ENCODE measurements at regions not wholly inside any gene's neighbourhood (a gene's known extent, or its start where the extent isn't known, plus 50 kb on each side); places are given as distances from the start of the nearest gene placed in this dataset.

GRCh38 chr3:30970183-30970582 lies 75.7 kb upstream of the GADL1 start:
- Histone ChIP-seq H3K27ac (no peak overlapping the region), H3K4me1 (no peaks in the 10 kb centered on the region), H3K27me3 (no peaks in the 10 kb centered on the region), H3K4me3 (no peak overlapping the region), H3K9me3 (no peaks in the 10 kb centered on the region), H3K36me3 (no peaks in the 10 kb centered on the region)
- 39 to 45% methylated on average over 2 of the region's 2 CpGs for WGBS, 2 donors
- DNase-seq = no peak
- TF ChIP-seq, protein P1, sequence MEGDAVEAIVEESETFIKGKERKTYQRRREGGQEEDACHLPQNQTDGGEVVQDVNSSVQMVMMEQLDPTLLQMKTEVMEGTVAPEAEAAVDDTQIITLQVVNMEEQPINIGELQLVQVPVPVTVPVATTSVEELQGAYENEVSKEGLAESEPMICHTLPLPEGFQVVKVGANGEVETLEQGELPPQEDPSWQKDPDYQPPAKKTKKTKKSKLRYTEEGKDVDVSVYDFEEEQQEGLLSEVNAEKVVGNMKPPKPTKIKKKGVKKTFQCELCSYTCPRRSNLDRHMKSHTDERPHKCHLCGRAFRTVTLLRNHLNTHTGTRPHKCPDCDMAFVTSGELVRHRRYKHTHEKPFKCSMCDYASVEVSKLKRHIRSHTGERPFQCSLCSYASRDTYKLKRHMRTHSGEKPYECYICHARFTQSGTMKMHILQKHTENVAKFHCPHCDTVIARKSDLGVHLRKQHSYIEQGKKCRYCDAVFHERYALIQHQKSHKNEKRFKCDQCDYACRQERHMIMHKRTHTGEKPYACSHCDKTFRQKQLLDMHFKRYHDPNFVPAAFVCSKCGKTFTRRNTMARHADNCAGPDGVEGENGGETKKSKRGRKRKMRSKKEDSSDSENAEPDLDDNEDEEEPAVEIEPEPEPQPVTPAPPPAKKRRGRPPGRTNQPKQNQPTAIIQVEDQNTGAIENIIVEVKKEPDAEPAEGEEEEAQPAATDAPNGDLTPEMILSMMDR (IDR thresholded peaks at IDR 0.05) = peak in 2 of 6 experiments; percentile 10 to 50
- TF ChIP-seq POLR2A (IDR thresholded peaks at IDR 0.05) = no peak
- intact Hi-C loops (cut with DNase I) = no loop called here

DNA sequence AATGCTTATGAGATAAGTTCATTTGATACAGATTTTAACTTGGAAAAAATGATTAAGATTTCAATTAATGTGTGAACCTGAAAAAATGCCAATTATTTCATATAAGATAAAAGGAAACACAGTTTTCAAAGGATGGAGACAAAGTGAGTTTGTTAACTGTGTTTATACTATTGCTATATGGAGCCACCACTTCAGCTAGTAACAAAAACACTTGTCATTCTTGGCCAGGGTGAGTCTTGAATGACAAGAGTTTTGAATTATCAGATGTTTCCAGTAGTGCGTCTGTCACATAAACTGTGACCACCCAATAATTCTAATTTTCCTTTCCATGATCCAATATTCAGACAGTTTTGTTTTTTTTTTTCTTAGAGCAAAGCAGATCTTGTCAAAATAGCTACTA lies 78.0 kb upstream of the GADL1 start:
- Histone ChIP-seq H3K27me3 (no peaks in the 10 kb centered on the region), H3K4me1 (no peaks in the 10 kb centered on the region), H3K36me3 (no peaks in the 10 kb centered on the region), H3K4me3 (no peak overlapping the region), H3K9me3 (no peaks in the 10 kb centered on the region), H3K27ac (no peak overlapping the region)
- 87 to 100% methylated on average over 1 of the region's 1 CpG for WGBS, 2 donors
- TF ChIP-seq POLR2A (IDR thresholded peaks at IDR 0.05) = no peak
- TF ChIP-seq, protein P1 (IDR thresholded peaks at IDR 0.05) = no peak
- DNase-seq = no peak
- intact Hi-C loops (cut with DNase I) = no loop called here

DNA sequence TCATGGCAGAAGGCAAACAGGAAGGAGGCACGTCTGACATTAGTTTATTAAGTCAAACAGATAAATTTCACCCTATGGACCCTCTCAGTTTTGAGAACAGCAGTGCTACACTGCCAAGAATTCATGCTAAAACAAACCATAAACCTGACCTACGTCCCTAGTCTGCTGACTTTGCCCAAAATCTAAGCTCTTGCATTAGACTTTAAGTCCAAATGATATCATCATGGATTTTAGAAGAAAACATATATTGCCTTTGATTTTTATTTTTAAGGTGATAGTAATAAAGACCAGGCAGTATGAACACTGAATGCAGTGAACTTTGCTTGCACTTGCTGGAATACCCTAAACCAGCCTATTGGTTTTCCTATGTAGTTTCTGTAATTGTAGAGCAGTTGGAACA lies 79.6 kb upstream of the GADL1 start:
- Histone ChIP-seq H3K4me3 (no peak overlapping the region), H3K27ac (no peak overlapping the region), H3K27me3 (no peaks in the 10 kb centered on the region), H3K36me3 (no peaks in the 10 kb centered on the region), H3K9me3 (no peaks in the 10 kb centered on the region), H3K4me1 (no peaks in the 10 kb centered on the region)
- 73 to 80% methylated on average over 2 of the region's 2 CpGs for WGBS, 2 donors
- TF ChIP-seq POLR2A (IDR thresholded peaks at IDR 0.05) = no peak
- TF ChIP-seq, protein P1 (IDR thresholded peaks at IDR 0.05) = no peak
- no peak for DNase-seq
- intact Hi-C loops (cut with DNase I) = no loop called here

- intact Hi-C loops (cut with DNase I) = no loop called here
- 76 to 100% methylated on average over 1 of the region's 1 CpG for WGBS, 2 donors
- no peak for DNase-seq
- Histone ChIP-seq H3K36me3 (no peaks in the 10 kb centered on the region), H3K27me3 (no peaks in the 10 kb centered on the region), H3K4me1 (no peaks in the 10 kb centered on the region), H3K9me3 (no peaks in the 10 kb centered on the region), H3K4me3 (no peak overlapping the region), H3K27ac (no peak overlapping the region)
- no peak for TF ChIP-seq POLR2A (IDR thresholded peaks at IDR 0.05)
- TF ChIP-seq, protein P1 (IDR thresholded peaks at IDR 0.05) = no peak
These were observed 83.1 kb upstream of the GADL1 start for GRCh38 chr3:30977592-30977991.

GRCh38 chr3:30980993-30981392 lies 86.5 kb upstream of the GADL1 start:
- no peaks in the 10 kb centered on the region for H3K36me3 ChIP-seq
- no peak overlapping the region for H3K4me3 ChIP-seq
- no peaks in the 10 kb centered on the region for H3K9me3 ChIP-seq
- no peak for DNase-seq
- intact Hi-C loops (cut with DNase I) = no loop called here
- no peaks in the 10 kb centered on the region for H3K4me1 ChIP-seq
- no peak overlapping the region for H3K27ac ChIP-seq
- TF ChIP-seq POLR2A (IDR thresholded peaks at IDR 0.05) = no peak
- TF ChIP-seq, protein P1 (IDR thresholded peaks at IDR 0.05) = no peak
- no peaks in the 10 kb centered on the region for H3K27me3 ChIP-seq

Data from esophagus squamous epithelium (tissue), 5 donors.